Stimulated activated CD4-positive, alpha-beta T cell treated with anti-CD3 and anti-CD28 coated beads, Interleukin-12 subunit alpha, Interleukin-12 subunit beta, amount 100 ng/mL, for 4 hours (primary cell): ENCODE measurements at regions not wholly inside any gene's neighbourhood (a gene's known extent, or its start where the extent isn't known, plus 50 kb on each side); places are given as distances from the start of the nearest gene placed in this dataset.

Source experiments
- DNase-seq: peaks from one replicate; pipeline ENCODE4 v3.0.0-alpha.2; 2020

- no peak for DNase-seq
Measured at GRCh38 chr7:136807598-136807997, 60.9 kb upstream of the CHRM2 start.

- no peak for DNase-seq
Measured at GRCh38 chr7:136803028-136803427, 65.4 kb upstream of the CHRM2 start.

- DNase-seq, result no peak
Measured at GRCh38 chr7:136783934-136784333, 84.5 kb upstream of the CHRM2 start.

GRCh38 chr7:136741941-136742340 lies 126.5 kb upstream of the CHRM2 start:
- no peak for DNase-seq

GRCh38 chr7:136728945-136729344 lies 139.5 kb upstream of the CHRM2 start:
- no peak for DNase-seq

DNA sequence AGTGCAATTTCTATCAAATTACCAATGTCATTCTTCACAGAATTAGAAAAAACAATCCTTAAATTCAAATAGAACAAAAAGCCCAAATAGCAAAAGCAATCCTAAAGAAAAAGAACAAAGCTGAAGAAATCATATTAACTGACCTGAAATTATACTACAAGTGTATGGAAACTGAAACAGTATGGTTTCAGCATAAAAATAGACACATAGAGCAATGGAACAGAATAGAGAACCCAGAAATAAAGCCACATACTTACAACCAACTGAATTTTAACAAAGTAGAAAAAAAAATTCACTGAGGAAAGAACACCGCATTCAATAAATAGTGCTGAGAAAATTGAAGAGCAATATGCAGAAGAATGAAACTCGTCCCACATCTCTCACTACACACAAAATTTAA lies 142.0 kb upstream of the CHRM2 start:
- no peak for DNase-seq

- DNase-seq, result no peak
Measured at GRCh38 chr7:136717910-136718557, 150.4 kb upstream of the CHRM2 start.

- no peak for DNase-seq
Measured at GRCh38 chr7:136714062-136714461, 154.4 kb upstream of the CHRM2 start.

DNA sequence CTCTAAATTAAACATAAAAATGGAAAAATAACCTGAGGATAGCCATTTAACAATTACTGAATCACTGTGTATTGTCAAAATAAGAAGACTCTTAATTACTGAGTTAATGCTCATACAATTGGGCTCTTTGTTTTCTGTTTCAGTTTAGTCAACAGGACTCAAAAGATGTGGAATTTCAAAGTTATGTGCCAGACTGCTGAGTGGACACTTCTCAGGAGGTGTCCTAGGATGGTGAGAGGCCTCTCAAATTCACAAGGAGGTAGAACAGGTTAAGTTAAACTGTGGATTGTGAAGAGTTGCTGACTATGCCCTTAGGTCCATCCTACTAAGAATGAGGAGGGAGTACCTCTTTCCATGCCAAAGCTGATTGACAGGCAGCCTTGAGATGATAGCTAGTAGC lies 157.7 kb upstream of the CHRM2 start:
- DNase-seq, result no peak

GRCh38 chr7:136709876-136710275 lies 158.6 kb upstream of the CHRM2 start:
- no peak for DNase-seq

- DNase-seq, result no peak
Measured at GRCh38 chr7:136702913-136703312, 165.5 kb upstream of the CHRM2 start.

- DNase-seq, result no peak
Measured at GRCh38 chr7:136698977-136699376, 169.5 kb upstream of the CHRM2 start.

DNA sequence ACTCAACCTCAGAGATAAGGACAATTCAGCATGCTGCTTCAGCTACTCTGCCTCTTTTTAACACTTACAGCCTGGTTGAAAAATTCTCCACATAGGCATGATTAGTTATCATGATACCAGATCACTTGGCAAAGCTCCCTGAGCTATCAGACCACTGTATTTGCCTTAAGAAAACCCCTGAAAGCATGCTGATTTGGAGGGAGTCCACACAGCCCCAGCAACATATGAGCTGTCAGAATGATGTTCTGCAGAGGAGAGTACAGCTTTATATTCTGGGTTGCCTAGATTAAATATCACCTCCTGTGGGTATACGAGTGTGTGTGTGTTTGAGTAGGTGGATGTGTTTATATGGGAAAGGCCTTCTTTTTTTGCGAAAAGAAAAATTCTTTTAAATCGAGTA lies 170.2 kb upstream of the CHRM2 start:
- no peak for DNase-seq

DNA sequence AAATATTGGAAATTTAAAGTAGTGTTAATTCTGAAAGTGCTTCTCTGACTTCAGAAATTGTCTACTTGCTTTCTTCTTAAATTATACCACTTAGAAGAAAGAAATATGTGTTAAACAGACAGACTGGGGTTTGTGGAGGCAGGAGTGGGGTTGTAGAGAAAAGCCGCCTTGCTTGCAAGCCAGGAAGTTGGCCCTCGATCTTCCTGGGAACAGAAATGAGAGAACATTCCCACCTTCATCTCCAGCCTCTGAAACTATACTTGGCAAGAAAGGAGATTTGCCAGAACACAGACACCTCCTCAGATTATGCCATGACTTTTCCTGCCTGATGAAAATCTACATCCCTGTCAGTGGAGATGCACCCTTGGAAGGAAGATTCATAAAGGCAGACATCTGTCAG lies 171.2 kb upstream of the CHRM2 start:
- no peak for DNase-seq

- no peak for DNase-seq
Measured at GRCh38 chr7:136693166-136694119, 175.0 kb upstream of the CHRM2 start.

- DNase-seq, result no peak
Measured at GRCh38 chr7:136692221-136692620, 176.2 kb upstream of the CHRM2 start.

DNA sequence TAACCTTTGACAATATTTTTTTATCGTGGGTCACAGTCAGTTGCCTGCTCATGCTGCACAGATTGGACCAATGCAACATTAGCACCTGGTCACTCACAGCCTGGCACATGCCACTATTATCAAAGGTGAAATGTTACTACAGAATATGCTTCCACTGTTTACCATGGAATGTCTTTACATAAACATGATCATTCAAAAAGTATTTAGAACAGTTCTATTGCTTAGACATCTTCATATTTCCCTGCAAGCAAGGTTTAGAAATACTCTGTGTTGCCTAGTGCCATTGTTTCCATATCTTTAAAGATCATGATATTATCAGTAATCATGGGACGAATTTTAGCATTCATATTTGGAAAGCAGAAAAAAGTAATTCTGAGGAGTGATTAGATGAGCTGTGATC lies 179.9 kb upstream of the CHRM2 start:
- DNase-seq, result no peak

DNA sequence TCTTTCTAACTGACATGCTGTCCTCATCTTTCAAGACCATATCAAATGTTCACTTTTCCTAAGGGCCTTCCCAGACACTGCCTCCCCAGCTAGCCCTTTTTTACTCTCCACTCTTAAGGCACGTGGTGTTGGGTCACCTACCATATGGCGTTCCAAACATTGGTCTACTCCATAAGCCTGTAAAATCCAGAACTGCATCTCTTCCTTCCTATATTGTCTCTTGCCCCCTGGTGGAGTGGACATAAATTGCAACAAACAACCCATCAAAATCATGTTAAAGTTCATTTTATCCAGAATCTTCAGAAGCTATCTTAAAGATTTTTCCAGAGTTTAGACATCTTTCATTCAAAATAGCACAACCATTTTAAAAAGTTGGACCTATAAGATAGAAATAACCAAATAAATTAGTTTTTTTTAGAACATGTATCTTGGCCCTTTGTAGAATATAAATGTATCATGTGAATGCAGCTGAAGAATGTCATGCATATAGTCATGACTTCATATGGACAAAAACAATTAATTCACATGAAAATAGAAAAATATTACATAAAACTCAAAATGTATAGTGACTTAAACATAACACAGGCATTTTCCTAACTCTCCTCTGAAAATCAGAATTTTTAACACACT lies 180.6 kb upstream of the CHRM2 start:
- no peak for DNase-seq

DNA sequence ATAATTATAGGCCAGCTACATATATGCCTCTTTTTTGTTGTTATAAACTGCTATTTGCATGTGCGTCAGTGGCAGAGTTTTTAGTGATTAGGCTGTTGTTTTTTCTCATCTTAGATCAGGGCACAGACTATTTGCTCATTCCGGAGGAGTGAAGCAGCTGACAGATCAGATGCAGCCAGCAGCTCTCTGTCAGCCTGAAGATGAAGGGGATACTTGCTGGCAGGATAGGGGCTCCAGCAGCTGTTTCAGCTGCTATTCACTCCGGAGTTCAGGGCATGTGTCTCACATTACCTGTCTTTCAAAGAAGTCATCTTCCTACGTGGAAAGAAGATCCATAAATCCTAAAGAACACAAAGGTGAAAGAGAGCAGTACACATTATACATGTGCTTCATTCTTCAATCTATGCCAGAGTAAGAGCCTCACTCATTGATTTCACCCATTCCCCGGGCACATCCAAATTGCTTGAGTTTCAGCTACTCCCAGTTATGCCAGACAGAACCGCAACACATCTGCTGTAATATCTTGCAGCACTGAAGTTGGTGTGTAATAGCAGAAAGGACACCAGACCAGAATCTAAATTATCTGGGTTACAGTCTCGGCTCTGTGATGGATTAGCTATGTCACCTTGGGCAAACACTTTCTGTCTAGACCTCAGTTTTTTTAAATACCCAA lies 182.8 kb upstream of the CHRM2 start:
- no peak for DNase-seq

GRCh38 chr7:136677471-136678365 lies 190.7 kb upstream of the CHRM2 start:
- no peak for DNase-seq

DNA sequence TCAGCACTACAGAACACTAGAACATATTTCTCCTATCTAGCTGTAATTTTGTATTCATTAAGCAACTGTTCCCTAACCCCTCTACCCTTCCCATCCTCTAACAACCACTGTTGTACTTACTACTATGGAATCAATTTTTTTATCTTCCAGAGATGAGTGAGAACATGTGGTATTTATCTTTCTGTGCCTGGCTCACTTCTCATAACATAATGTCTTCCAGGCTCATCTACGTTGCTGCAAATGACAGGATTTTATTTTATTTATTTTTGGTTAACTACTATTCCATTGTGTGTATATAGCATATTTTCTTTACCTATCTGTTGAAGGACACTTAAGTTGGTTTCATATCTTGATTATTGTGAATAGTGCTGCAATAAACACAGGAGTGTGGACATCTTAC lies 200.9 kb upstream of the CHRM2 start:
- DNase-seq, result no peak

DNA sequence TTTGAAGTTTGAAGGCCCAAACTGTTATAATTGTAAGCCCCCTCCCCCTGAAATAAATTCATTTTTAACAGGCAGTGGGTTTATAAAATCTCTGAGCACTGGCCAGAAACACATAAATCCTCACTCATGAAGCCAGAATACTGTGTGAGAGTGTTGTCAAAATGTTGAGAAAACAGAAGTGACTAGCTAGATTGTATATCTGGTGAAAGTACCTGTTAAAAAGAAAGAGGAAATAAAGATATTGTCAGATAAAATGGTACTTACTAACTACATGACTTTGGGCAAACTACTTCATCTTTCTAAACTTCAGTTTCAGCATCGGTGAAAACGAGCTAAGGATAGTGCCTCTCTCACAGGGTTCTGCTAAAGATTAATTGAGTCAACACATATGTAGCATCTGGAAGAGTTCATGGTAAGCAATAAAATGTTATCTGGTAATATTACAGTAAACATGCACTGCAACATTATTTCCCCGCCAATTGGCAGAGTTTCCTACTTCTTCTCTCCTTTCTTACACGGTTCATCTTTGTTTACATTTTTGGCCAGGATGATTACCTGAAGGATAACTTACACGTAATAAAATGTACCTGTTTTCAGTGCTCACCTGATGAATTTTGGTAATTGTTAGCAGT lies 202.5 kb upstream of the CHRM2 start:
- DNase-seq, result no peak
